ENCODE measurements at regions not wholly inside any gene's neighbourhood (a gene's known extent, or its start where the extent isn't known, plus 50 kb on each side); places are given as distances from the start of the nearest gene placed in this dataset.

DNA sequence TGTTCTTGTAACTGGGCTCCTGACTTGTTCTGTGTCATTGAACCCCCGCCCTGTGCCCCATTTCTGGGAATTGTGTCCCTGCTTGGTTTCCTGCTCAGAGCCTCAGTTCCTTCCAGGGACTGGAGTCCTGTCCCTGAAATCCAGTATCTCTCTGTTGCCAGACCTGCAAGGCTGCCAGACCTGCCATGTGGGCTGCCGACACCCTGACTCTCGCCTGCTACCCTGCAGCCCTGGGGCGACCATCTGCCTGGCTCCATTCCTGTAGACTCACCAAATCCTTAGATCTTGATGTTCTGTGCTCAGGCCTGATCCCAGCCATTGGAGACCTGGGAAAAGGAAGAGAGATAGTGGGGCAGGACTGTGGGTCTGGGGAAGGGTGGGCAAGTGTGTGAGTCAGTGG is 383.3 kb upstream of the PROX1 start:
- TF ChIP-seq, protein P1, sequence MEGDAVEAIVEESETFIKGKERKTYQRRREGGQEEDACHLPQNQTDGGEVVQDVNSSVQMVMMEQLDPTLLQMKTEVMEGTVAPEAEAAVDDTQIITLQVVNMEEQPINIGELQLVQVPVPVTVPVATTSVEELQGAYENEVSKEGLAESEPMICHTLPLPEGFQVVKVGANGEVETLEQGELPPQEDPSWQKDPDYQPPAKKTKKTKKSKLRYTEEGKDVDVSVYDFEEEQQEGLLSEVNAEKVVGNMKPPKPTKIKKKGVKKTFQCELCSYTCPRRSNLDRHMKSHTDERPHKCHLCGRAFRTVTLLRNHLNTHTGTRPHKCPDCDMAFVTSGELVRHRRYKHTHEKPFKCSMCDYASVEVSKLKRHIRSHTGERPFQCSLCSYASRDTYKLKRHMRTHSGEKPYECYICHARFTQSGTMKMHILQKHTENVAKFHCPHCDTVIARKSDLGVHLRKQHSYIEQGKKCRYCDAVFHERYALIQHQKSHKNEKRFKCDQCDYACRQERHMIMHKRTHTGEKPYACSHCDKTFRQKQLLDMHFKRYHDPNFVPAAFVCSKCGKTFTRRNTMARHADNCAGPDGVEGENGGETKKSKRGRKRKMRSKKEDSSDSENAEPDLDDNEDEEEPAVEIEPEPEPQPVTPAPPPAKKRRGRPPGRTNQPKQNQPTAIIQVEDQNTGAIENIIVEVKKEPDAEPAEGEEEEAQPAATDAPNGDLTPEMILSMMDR (IDR thresholded peaks at IDR 0.05; ENCODE audit: poor library complexity, severe bottlenecking) = no peak
- TF ChIP-seq EZH2 (IDR thresholded peaks at IDR 0.05; ENCODE audit: borderline replicate concordance, insufficient read depth, low read length, poor library complexity, severe bottlenecking) (no peak), POLR2AphosphoS5 (IDR thresholded peaks at IDR 0.05) (no peak), EP300 (conservative IDR thresholded peaks at IDR 0.05; ENCODE audit: poor library complexity, severe bottlenecking) (no peak), MXI1 (conservative IDR thresholded peaks at IDR 0.05; ENCODE audit: poor library complexity, severe bottlenecking) (no peak)
- TF ChIP-seq, protein P2, sequence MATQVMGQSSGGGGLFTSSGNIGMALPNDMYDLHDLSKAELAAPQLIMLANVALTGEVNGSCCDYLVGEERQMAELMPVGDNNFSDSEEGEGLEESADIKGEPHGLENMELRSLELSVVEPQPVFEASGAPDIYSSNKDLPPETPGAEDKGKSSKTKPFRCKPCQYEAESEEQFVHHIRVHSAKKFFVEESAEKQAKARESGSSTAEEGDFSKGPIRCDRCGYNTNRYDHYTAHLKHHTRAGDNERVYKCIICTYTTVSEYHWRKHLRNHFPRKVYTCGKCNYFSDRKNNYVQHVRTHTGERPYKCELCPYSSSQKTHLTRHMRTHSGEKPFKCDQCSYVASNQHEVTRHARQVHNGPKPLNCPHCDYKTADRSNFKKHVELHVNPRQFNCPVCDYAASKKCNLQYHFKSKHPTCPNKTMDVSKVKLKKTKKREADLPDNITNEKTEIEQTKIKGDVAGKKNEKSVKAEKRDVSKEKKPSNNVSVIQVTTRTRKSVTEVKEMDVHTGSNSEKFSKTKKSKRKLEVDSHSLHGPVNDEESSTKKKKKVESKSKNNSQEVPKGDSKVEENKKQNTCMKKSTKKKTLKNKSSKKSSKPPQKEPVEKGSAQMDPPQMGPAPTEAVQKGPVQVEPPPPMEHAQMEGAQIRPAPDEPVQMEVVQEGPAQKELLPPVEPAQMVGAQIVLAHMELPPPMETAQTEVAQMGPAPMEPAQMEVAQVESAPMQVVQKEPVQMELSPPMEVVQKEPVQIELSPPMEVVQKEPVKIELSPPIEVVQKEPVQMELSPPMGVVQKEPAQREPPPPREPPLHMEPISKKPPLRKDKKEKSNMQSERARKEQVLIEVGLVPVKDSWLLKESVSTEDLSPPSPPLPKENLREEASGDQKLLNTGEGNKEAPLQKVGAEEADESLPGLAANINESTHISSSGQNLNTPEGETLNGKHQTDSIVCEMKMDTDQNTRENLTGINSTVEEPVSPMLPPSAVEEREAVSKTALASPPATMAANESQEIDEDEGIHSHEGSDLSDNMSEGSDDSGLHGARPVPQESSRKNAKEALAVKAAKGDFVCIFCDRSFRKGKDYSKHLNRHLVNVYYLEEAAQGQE (IDR thresholded peaks at IDR 0.05; ENCODE audit: borderline replicate concordance) = no peak
